Fibroblast of villous mesenchyme (primary cell): ENCODE measurements at regions not wholly inside any gene's neighbourhood (a gene's known extent, or its start where the extent isn't known, plus 50 kb on each side); places are given as distances from the start of the nearest gene placed in this dataset.

Source experiments
- DNase-seq: peaks from one replicate; pipeline ENCODE4 v3.0.0-alpha.2; 2010; ENCODE audit warnings: low read depth
- H3K4me3 ChIP-seq: 2 replicates; pipeline ENCODE4 v1.5.1; 2011; ENCODE audit warnings: low read depth, mild to moderate bottlenecking, low read length
- TF ChIP-seq, protein P1 (sequence below): IDR thresholded peaks from 2 replicates; pipeline ENCODE4 v1.5.1; 2012; ENCODE audit warnings: low read depth, mild to moderate bottlenecking, low read length; ENCODE audit not compliant: insufficient read depth

GRCh38 chr10:105502058-105502457 is 861.0 kb downstream of the SORCS3 start:
- DNase-seq: no peak
- TF ChIP-seq, protein P1, sequence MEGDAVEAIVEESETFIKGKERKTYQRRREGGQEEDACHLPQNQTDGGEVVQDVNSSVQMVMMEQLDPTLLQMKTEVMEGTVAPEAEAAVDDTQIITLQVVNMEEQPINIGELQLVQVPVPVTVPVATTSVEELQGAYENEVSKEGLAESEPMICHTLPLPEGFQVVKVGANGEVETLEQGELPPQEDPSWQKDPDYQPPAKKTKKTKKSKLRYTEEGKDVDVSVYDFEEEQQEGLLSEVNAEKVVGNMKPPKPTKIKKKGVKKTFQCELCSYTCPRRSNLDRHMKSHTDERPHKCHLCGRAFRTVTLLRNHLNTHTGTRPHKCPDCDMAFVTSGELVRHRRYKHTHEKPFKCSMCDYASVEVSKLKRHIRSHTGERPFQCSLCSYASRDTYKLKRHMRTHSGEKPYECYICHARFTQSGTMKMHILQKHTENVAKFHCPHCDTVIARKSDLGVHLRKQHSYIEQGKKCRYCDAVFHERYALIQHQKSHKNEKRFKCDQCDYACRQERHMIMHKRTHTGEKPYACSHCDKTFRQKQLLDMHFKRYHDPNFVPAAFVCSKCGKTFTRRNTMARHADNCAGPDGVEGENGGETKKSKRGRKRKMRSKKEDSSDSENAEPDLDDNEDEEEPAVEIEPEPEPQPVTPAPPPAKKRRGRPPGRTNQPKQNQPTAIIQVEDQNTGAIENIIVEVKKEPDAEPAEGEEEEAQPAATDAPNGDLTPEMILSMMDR: no peak
- no peak overlapping the region for H3K4me3 ChIP-seq

DNA sequence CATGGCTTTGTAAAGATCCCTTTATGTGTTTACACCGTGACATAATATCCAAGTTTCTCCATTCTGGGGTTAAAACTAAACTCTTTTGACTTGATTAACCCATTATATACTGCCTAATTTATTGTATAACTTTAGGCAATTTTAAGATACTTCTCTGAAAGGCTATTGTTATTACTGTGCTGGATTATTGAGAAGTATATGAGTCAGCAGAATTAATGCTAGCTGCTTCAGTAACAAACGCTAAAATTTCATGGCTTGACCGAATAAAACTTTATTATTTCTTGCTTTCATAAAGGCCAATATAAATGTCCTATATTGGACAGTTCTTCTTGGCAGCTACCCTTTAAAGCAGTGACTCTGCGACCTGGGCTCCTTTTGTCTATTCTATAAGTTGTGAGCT is 853.9 kb downstream of the SORCS3 start:
- H3K4me3 ChIP-seq: no peak overlapping the region
- no peak for DNase-seq
- TF ChIP-seq, protein P1: no peak

- no peak overlapping the region for H3K4me3 ChIP-seq
- TF ChIP-seq, protein P1: no peak
- DNase-seq: no peak
Observed at GRCh38 chr10:105494303-105494702, 853.2 kb downstream of the SORCS3 start.

- TF ChIP-seq, protein P1: no peak
- DNase-seq: no peak
- no peak overlapping the region for H3K4me3 ChIP-seq
Observed at GRCh38 chr10:105473170-105473569, 832.1 kb downstream of the SORCS3 start.

- H3K4me3 ChIP-seq: no peak overlapping the region
- TF ChIP-seq, protein P1: no peak
Observed at GRCh38 chr10:105468759-105469158, 827.7 kb downstream of the SORCS3 start.

GRCh38 chr10:105466521-105466920 is 825.4 kb downstream of the SORCS3 start:
- TF ChIP-seq, protein P1: no peak
- DNase-seq: no peak

More at GRCh38 chr10:105468759-105469158, 827.7 kb downstream of the SORCS3 start:
- no peak for DNase-seq

DNA sequence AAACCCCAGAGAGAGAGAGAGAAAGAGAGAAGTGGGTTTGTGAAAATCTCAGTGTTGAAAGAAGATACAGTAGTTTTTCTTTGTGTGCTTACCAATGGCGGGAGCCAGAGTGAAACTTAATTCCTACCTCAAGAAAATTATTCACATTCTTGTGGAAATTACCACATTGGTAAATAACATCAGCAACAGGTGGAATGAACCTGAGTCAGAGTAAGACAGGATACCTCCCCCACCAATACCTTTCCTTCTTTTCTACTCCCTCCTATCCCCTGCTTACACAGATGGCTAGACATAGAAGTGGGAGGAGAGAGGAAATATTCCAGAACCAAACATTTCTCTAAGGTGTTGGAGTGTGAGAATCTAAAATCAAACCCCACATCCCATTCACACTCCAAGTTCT is 793.9 kb downstream of the SORCS3 start:
- no peak overlapping the region for H3K4me3 ChIP-seq
- no peak for DNase-seq
- TF ChIP-seq, protein P1: no peak

More at GRCh38 chr10:105466521-105466920, 825.4 kb downstream of the SORCS3 start:
- H3K4me3 ChIP-seq: no peak overlapping the region
